CD14-positive monocyte (primary cell): ENCODE measurements at regions not wholly inside any gene's neighbourhood (a gene's known extent, or its start where the extent isn't known, plus 50 kb on each side); places are given as distances from the start of the nearest gene placed in this dataset.

Experiments
- DNase-seq, 3 donors: peaks; one replicate each; pipeline ENCODE4 v3.0.0-alpha.2; 2011 to 2022
- H2AFZ ChIP-seq: 2 replicates; pipeline ENCODE4 v1.6.0; 2012; ENCODE audit warnings: mild to moderate bottlenecking, low read depth, low read length, inconsistent platforms; ENCODE audit not compliant: insufficient read depth, poor library complexity, severe bottlenecking
- H3K27ac ChIP-seq, 2 donors: 1 replicate in 1 of 2; 2 replicates in 1 of 2; pipeline ENCODE4 v1.5.1; 2012 to 2013; ENCODE audit warnings: low read length in 2 of 2, control low read depth in 1 of 2, inconsistent platforms in 1 of 2, low read depth in 1 of 2, mild to moderate bottlenecking in 1 of 2
- H3K27me3 ChIP-seq, 2 donors: one replicate each; pipeline versions ENCODE4 v1.6.0 to v1.6.1; 2011 to 2013; ENCODE audit warnings: low read length in 2 of 2; ENCODE audit not compliant: control insufficient read depth in 2 of 2, insufficient read depth in 2 of 2
- H3K36me3 ChIP-seq, 2 donors: replicated peaks in 1 of 2; 1 replicate in 1 of 2; 2 replicates in 1 of 2; pipeline versions ENCODE4 v1.5.1 to v1.6.1; 2012 to 2013; ENCODE audit warnings: low read length in 2 of 2, control low read depth in 1 of 2, inconsistent platforms in 1 of 2, mild to moderate bottlenecking in 1 of 2; ENCODE audit not compliant: insufficient read depth in 2 of 2, control insufficient read depth in 1 of 2
- H3K4me1 ChIP-seq, 2 donors: 1 replicate in 1 of 2; 2 replicates in 1 of 2; pipeline versions ENCODE4 v1.5.1 to v1.6.1; 2012 to 2013; ENCODE audit warnings: low read length in 2 of 2, control low read depth in 1 of 2, inconsistent platforms in 1 of 2, mild to moderate bottlenecking in 1 of 2, moderate library complexity in 1 of 2; ENCODE audit not compliant: insufficient read depth in 2 of 2, control insufficient read depth in 1 of 2
- H3K4me2 ChIP-seq: replicated peaks from 2 replicates; pipeline ENCODE3; 2012; ENCODE audit warnings: low read length, moderate library complexity, mild to moderate bottlenecking; ENCODE audit not compliant: poor library complexity, severe bottlenecking; ENCODE audit errors: extremely low read depth
- H3K4me3 ChIP-seq, 3 experiments: fragments of 200-600 bp in 1 of 3; sonication (generic) in 1 of 3; replicated peaks in 1 of 3; 1 replicate in 2 of 3; 2 replicates in 1 of 3; pipeline ENCODE4 v1.5.1; 2011 to 2013; ENCODE audit warnings: low read length in 3 of 3, mild to moderate bottlenecking in 3 of 3, control low read depth in 2 of 3, low read depth in 2 of 3, inconsistent platforms in 1 of 3, moderate library complexity in 1 of 3
- H3K79me2 ChIP-seq: 2 replicates; pipeline ENCODE4 v1.6.0; 2012; ENCODE audit warnings: mild to moderate bottlenecking, control low read depth, inconsistent platforms, low read length, moderate library complexity; ENCODE audit not compliant: insufficient read depth
- H3K9ac ChIP-seq: 2 replicates; pipeline ENCODE4 v1.6.0; 2017; ENCODE audit warnings: low read length, mild to moderate bottlenecking; ENCODE audit not compliant: insufficient read depth, poor library complexity, severe bottlenecking
- H3K9me3 ChIP-seq, 2 donors: replicated peaks in 1 of 2; 1 replicate in 1 of 2; 2 replicates in 1 of 2; pipeline versions ENCODE4 v1.5.1 to v1.6.1; 2012 to 2013; ENCODE audit warnings: low read length in 2 of 2, control low read depth in 1 of 2; ENCODE audit not compliant: control insufficient read depth in 1 of 2, insufficient read depth in 1 of 2
- H4K20me1 ChIP-seq: 2 replicates; pipeline ENCODE4 v1.6.0; 2012; ENCODE audit warnings: mild to moderate bottlenecking, low read length, control low read depth, moderate library complexity; ENCODE audit not compliant: insufficient read depth
- H3K27ac Mint-ChIP-seq, 7 donors: one replicate each; pipeline ENCODE4 v1.8.0; 2020; ENCODE audit warnings: mild to moderate bottlenecking in 7 of 7, mixed read lengths in 7 of 7, moderate library complexity in 6 of 7, inconsistent platforms in 2 of 7
- H3K27me3 Mint-ChIP-seq, 3 donors: one replicate each; pipeline ENCODE4 v1.8.0; 2021 to 2022; ENCODE audit warnings: low read depth in 3 of 3, mild to moderate bottlenecking in 3 of 3, mixed read lengths in 3 of 3, moderate library complexity in 3 of 3, inconsistent platforms in 1 of 3
- H3K36me3 Mint-ChIP-seq, 2 donors: one replicate each; pipeline ENCODE4 v1.8.0; 2020; ENCODE audit warnings: mixed read lengths in 2 of 2, inconsistent platforms in 1 of 2, mild to moderate bottlenecking in 1 of 2
- H3K4me1 Mint-ChIP-seq: one replicate; pipeline ENCODE4 v1.8.0; 2020; ENCODE audit warnings: mild to moderate bottlenecking, mixed read lengths
- H3K4me3 Mint-ChIP-seq, 2 donors: one replicate each; pipeline ENCODE4 v1.8.0; 2020; ENCODE audit warnings: mild to moderate bottlenecking in 2 of 2, mixed read lengths in 2 of 2, moderate library complexity in 1 of 2
- H3K9me3 Mint-ChIP-seq, 7 donors: one replicate each; pipeline ENCODE4 v1.8.0; 2020 to 2022; ENCODE audit warnings: mixed read lengths in 7 of 7, mild to moderate bottlenecking in 6 of 7, moderate library complexity in 6 of 7, inconsistent platforms in 2 of 7
- WGBS: methylation state at CpG from one replicate; pipeline ENCODE4 v1.1.5; 2013; ENCODE audit warnings: missing lambda C conversion rate; ENCODE audit not compliant: insufficient coverage; 5-methylcytosine and 5-hydroxymethylcytosine counted together
- intact Hi-C, 2 donors: fragments of 100-400 bp; cut with micrococcal nuclease; formaldehyde crosslinking; loops; one replicate each; pipeline versions ENCODE4 v1.15.0 to v1.15.1; 2023
- TF ChIP-seq, protein P1 (sequence below): fragments of 200-600 bp; IDR thresholded peaks from one replicate; pipeline ENCODE4 v1.8.0; 2022; ENCODE audit warnings: antibody characterized with exemption, mild to moderate bottlenecking

DNA sequence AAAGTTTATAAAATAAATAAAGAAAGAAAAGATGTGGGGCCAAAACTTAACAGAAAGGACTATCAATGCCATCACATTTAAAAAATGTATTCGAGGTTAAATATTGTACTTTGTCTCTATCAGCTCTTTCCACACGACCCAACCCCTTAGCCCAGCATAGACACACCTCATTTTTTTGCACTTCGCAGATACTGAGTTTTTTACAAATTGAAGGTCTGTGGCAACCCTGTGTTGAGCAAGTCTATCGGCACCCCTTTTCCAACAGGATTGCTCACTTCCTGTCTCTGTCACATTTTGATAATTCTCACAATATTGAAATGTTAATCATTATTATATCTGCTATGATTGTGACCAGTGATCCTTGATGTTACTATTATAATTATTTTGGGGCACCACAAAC lies 151.6 kb upstream of the TBX20 start:
- H3K36me3 Mint-ChIP-seq: no peaks in the 10 kb centered on the region
- H3K9me3 ChIP-seq: no peaks in the 10 kb centered on the region

DNA sequence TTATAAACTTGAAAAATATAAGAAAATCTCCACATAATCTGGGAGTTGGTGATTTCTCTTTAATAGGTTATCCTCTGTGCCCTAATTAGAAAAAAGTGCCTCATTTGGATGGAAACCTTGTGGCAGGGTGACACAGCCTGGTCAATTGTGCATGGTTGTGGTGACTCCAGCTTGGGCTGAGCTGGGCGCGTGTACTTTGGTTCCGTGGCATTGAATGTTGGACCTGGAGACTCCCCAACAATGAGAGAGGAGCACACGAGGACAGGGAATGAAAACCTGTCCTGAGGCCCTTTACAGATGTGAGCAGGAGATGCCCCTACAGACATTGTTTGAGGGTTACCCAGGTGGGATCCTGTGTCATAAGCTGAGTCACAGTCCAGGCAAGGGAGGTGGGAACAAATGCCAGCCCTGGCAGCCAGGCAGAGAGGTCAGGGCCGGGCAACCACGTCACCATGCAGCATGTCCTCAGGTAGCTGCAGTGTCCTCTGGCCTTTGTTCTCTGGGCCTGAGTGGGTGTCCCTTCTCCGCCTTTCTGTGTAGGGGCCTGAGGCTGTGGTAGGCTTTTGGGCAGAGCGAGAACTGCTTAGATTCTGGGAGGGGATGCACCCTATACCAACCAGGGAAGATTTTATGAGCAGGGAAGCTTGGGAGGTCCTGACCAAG lies 147.4 kb upstream of the TBX20 start:
- WGBS: 94% methylated on average over 5 of the region's 8 CpGs
- TF ChIP-seq, protein P1, sequence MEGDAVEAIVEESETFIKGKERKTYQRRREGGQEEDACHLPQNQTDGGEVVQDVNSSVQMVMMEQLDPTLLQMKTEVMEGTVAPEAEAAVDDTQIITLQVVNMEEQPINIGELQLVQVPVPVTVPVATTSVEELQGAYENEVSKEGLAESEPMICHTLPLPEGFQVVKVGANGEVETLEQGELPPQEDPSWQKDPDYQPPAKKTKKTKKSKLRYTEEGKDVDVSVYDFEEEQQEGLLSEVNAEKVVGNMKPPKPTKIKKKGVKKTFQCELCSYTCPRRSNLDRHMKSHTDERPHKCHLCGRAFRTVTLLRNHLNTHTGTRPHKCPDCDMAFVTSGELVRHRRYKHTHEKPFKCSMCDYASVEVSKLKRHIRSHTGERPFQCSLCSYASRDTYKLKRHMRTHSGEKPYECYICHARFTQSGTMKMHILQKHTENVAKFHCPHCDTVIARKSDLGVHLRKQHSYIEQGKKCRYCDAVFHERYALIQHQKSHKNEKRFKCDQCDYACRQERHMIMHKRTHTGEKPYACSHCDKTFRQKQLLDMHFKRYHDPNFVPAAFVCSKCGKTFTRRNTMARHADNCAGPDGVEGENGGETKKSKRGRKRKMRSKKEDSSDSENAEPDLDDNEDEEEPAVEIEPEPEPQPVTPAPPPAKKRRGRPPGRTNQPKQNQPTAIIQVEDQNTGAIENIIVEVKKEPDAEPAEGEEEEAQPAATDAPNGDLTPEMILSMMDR: no peak
- Mint-ChIP-seq H3K9me3 (peaks cover 0 to 7% (median 2%) of the 10 kb centered on the region in 7 donors), H3K4me1 (no peaks in the 10 kb centered on the region), H3K4me3 (no peak overlapping the region), H3K27ac (no peak overlapping the region), H3K36me3 (no peaks in the 10 kb centered on the region), H3K27me3 (peaks cover 4 to 11% (median 8%) of the 10 kb centered on the region in 3 donors)
- Histone ChIP-seq H3K27me3 (no peaks in the 10 kb centered on the region), H4K20me1 (no peaks in the 10 kb centered on the region), H3K27ac (no peak overlapping the region), H3K36me3 (no peaks in the 10 kb centered on the region), H2AFZ (no peak overlapping the region), H3K9ac (no peak overlapping the region), H3K79me2 (no peaks in the 10 kb centered on the region), H3K4me3 (no peak overlapping the region), H3K4me1 (no peaks in the 10 kb centered on the region), H3K9me3 (no peaks in the 10 kb centered on the region), H3K4me2 (no peak overlapping the region)
- intact Hi-C loops: no loop called here
- no peak for DNase-seq

More for the DNA sequence above, 151.6 kb upstream of the TBX20 start:
- Histone ChIP-seq H3K27me3 (no peaks in the 10 kb centered on the region), H4K20me1 (no peaks in the 10 kb centered on the region), H3K27ac (no peak overlapping the region), H3K4me3 (no peak overlapping the region), H2AFZ (no peak overlapping the region), H3K4me2 (no peak overlapping the region), H3K9ac (no peak overlapping the region), H3K79me2 (no peaks in the 10 kb centered on the region), H3K4me1 (no peaks in the 10 kb centered on the region), H3K36me3 (no peaks in the 10 kb centered on the region)
- intact Hi-C loops: no loop called here
- DNase-seq: no peak
- TF ChIP-seq, protein P1: no peak
- Mint-ChIP-seq H3K27ac (no peak overlapping the region), H3K9me3 (peaks cover 0 to 4% (median 2%) of the 10 kb centered on the region in 7 donors), H3K4me3 (peak overlapping the region in 1 of 2 donors; percentile 7), H3K4me1 (no peaks in the 10 kb centered on the region), H3K27me3 (peaks cover 3 to 11% (median 3%) of the 10 kb centered on the region in 3 donors)
- WGBS: 67% methylated on average over 1 of the region's 4 CpGs
